GM19025 (cell line): ENCODE measurements at regions not wholly inside any gene's neighbourhood (a gene's known extent, or its start where the extent isn't known, plus 50 kb on each side); places are given as distances from the start of the nearest gene placed in this dataset.
"Not testable (repeated sequence)": the region's sequence is repeated elsewhere in the genome, so short reads cannot be mapped to it uniquely, and the experiment has no call there.

Experiments
- ATAC-seq: cut with Tn5 transposase; IDR thresholded peaks from one replicate; pipeline ENCODE4 v1.9.1; 2021; ENCODE audit warnings: mild to moderate bottlenecking, low read depth, moderate library complexity; ENCODE audit not compliant: unreplicated experiment

DNA sequence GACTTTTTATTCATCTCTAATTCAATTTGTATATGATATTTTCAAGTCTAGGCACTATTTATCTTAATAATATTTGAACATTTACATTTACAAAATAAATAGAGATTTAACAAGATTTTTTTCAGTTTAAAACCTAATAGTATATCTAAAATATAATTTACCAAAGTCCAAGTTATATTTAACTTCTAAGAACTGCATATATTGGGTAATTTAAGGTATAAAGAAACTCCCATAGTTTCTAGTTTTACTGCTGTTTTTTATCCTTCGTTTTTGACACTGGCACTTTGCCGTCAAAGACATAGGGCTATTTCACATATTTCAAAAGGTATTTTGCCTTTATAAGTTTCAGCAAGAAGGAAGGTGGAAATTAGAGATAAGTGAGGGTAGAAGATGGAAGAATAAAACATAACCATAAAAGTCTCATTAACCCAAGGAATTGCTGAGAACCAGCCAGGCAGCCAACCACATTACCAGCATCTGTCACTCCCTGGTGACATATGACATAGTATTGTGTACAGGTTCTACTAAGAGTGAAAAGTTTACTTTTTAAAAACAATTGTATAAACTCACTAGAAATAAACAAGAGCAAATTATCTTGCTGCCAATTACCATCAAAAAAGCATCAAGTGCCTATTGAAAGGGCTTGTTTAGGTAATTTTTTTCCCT lies 251.5 kb downstream of the NSUN3 start:
- no peak for ATAC-seq

DNA sequence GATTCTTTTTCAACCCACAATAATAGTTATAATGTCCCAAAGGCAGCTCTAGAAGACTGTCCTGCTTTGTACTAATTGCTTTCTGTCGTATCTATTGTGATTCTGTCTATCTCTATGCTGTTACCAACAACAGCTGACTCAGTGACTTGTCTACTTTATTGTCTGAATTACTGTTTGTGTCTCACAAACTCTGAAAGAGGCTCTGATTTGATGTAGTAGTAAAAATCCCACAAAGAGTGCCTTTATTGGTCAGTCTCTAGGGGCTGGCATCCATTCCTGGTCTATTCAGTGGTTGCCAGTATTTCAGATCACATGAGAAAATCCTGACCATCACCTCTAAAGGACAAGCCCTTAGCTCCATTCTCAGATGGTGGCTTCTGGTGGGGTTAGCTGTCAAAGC lies 254.2 kb downstream of the NSUN3 start:
- no peak for ATAC-seq

DNA sequence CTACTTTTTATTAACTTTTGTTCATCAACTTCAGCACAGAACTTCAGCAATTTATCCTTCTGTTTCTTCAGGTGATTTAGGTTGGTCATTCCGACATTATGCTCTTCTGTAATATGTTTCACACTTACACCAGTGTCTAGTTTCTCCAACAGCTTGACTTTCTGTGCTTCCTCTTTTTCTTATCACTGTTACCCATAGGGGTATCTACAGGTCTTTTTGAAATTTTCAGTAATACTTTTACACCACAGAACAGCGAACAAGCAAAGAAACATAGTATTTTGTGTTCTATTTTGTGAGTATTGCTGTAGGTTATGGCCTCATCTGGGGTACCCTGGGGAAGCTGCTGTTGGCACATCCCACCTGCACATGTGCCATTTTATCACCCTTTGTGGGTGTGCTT lies 260.7 kb downstream of the NSUN3 start:
- ATAC-seq = no peak

DNA sequence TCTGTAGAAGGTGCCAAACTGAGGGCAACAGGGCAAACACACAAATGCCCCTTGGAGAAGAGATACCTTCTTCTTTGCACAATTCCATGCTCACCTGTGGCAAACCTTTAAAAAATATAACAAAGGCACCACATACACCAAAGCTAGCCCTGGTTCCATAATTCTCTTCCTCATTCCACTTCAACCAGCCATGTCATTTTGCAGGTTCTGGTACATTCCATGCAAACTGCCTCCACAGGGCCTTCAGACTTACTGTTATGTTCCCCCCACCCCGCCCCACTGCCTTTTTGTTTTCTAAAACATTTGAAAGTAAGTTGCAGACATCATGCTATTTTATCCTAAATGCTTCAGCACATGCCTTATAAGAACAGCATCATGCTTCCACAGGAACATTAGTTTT lies 269.0 kb downstream of the NSUN3 start:
- ATAC-seq = no peak

DNA sequence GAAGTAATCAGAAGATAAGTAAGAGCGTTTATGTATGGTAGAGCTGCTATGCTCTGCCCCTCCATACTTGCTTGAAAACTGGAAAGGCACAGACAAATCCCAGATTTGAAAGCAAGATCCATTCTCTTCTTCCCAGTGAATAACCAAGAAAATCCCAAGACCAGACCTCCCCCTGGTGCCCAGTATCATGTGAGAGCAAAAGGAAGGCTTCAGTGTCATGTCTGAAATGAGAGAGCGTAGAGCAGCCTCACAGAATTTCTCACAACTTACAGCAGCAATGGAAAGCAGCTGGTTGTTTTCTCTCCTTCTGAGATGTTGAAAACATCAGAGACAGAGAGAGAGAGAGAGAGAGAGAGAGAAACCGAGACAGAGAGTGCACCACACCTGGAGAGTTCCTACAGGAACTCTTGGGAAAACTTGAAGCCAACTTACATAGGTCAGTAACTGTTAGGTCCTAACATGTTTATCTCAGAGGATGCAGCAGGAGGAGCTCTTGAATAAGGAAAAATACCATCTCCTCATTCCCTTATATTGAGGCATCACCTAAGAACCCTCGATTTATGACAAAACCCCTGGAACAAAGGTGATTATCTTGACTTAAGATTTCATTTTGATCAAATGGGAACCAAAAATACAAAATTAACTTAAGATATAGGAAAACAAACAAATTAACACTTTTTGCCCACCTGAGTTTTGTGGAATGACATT lies 273.3 kb downstream of the NSUN3 start:
- no peak for ATAC-seq

DNA sequence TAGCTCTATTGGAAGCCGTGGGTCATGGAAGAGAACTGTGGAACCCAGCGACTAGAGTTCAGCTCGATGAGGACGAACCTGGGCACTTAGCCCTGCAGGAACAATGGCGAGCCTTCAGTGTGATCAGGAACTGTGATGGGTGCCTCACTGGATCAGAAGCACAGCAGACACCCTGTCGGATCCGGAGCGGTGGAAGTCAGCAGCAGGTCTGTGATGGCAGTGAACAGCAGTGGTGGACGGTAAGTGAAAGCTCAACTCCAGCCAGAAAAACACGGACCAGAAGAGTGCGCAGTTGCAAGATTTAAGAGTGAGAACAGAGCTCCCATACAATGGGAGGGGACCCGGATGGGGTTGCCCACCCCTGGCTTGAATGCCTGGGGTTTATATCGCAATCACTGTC lies 282.2 kb downstream of the NSUN3 start:
- ATAC-seq = no peak

DNA sequence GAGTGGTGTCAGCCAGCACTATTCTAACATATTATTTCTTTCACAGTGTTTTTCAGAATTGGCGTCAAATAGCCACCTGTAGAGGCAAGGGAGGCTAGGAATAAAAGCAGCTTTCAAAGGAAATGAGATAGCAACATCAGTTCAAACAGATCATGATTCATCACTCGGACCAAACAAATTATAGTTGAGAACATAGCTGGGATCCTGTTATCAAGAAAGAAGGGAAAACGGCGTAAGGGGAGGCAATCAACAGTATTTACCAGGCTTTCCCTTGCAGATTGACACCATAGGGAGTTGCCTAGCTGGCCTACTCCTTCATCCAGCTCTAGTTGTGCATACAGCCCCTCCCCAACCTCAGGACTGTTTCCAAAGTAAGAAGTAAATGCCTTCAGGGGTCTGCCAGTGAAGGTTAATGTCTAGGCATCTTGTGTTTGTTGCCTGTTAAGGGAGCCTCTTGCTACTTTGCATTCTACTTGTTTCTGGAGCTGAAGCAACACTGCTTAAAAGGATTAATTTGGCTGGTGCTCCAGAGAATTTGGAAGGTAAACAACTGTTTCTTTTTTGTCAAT lies 286.5 kb downstream of the NSUN3 start:
- ATAC-seq = no peak

DNA sequence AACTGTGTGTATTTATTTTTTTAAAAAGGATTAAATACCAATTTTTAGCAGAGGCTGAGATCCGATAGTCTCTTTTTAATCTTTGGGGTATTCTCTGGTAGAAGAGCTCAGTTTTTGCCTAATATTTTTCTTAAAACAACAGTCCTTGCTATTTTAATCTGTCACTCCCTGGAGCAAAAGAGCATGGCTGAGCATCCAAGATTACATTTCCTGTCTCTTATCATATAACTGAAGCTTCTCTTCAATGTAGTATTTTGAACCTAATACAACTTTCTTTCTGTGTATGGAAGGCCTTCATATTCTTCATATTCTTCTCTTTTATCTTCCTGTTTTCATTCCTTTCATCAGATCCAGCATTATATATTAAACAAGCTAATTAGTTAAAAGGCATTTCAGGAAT lies 293.7 kb downstream of the NSUN3 start:
- no peak for ATAC-seq

DNA sequence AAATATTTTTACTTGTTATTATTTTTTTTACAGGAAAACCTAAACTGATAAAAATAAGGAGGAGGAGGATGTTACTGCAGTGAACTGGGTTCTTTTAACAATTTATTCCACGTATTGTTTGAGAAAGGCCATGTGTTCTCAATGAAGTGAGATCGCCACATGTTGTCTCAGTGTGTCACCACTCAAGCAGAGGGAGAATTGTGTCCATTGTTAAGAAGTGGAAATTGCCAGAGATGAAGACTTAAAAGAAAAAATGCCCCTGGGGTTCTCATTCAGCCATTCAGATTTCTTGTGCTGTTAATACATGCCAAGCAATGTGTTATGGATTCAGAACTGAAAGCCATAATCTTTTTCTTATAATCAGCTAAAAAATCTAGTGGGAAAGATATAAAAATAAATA lies 297.1 kb downstream of the NSUN3 start:
- ATAC-seq = no peak

DNA sequence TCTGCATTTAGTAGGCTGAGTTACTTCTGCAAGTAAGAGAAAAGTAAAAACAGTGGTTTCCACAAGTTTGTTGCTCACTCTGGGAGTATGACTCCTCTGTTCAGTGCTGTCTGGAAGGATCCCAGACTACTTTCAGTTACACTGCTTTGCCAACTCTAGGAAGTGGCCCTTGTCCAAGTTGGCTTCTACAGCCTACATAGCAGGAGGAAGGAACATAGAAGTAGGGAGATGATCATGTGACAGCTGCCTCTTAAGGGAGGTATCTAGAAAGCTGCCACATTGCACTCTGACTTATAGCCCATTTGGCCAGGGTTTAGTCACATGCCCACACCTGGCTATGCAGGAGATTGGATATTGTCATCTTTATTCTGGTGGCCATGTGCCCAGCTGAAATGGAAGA lies 298.1 kb downstream of the NSUN3 start:
- ATAC-seq = no peak

DNA sequence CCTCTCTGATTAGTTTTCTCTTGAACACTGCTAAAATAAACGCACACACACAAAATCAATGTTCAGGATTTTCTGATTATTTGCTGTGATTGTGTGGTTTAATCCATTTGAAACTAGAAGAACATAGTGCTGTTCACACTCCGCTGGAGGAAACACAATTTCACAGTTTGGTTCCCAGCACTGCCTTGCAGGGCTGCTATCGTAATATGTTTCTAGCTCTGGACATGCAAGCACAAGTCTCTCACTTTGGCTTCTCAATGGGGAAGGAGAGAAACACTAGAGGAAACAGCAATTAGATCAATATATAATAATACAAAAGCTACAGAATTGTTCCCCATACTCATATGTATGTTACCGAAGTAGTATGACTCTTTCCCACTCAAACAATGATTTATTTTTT lies 299.5 kb downstream of the NSUN3 start:
- ATAC-seq = no peak

DNA sequence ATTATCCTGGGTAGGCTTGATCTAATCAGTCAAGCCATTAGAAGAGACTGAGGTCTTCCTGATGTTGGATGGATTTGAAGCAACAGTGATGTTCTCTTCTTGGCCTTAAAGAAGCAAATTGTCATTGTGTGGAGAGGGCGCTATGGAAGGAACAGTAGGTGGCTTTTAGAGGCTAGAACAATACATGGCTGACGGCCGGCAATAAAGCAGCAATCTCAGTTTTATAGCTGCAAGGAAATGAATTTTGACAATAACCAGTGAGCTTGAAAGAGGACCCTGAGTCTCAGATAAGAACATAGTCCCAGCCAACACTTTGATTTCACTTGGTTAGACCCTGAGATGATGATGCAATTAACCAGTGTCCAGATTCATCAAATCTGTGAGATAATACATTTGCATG lies 302.1 kb downstream of the NSUN3 start:
- no peak for ATAC-seq

DNA sequence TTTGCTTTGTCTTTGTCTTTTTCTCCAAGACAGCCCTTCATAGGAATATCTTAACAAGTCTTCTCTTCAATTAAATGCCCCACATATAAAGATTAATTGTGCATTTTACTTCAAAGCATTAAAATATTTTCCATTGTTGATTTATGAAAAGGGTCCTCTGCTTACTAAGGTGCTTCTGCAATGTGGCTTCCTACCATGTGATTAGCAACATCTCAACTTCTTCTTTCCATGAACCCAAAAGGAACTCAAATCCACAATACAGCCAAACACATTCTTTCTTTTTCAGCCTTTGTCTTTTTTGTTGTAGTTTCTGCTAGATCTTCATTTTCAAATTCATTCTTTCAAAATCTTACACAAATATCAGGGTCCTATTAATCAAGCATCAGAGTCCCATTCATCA lies 309.2 kb downstream of the NSUN3 start:
- no peak for ATAC-seq

DNA sequence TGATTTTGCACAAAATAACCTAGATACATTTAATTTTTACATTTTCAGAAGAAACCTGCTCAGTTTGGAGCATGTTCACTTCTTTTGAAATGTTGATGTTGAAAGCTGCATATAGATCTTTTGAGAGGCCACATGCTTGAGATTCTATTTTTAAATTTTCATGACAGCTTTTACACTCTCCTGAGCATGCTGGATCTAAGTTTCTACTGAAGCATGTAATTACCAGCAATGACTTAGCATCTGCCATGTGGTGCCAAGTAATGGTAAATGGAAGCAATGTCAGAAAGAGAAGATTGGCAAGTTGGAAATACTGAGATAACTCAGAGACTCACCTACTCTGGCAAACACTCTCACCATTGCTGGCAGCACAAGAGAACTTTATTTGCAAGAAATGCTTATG lies 310.6 kb downstream of the NSUN3 start:
- no peak for ATAC-seq

DNA sequence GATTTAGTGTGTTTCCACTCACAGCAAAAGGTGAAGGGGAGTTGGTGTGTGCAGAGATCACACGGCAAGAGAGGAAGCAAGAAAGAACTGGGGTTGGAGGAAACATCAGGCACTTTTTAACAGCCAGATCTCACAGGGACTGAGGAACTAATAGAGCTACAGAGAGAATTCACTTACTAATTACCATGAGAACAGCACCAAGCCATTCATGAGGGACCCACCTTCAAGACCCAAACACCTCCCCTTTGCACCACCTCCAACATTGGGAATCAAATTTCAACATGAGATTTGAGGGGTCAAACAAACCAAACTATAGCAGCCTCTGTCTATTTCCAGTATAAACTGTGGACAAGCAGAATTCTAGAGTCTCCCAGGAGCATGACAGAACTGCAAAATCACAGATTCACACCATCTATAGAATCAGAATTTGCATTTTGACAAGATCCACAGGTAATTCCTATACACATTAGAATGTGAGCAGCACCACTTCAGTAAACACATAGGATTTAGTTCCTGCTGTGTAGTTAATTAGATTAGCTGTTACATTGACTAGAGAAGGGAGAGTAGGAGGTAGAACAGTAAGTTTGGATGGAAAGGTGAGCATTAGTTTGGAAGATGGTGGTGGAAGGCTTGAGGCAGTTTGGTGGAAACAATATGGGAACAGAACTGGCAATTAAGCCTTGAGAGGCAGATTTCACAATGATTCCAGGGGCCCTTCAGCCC lies 311.7 kb downstream of the NSUN3 start:
- ATAC-seq = no peak

DNA sequence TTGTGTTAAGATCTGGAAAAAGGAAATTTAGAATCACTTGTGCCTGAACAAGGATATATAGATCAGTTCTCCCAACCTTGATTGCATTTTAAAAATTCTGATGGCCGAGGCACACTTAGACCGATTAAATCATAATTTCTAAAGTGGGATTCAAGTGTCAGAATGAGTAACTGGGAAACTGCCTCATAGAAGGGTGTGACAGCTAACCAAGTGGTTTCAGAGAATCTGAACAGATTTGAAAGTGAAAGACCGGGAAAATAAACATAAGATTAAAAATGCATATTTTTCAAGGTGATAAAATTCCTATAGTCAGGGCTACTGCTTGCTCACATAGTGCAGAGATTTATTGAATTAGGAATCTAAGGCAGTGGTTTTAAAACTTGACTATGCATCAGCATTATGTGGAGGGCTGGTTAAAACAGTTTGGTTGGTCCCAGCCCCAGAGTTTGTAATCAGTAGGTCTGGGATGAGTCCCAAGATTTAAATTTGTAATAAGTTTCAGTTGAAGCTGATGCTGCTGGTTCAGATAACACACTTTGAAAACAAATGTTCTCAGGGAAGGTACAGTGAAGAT lies 314.3 kb downstream of the NSUN3 start:
- ATAC-seq = not testable (repeated sequence)

DNA sequence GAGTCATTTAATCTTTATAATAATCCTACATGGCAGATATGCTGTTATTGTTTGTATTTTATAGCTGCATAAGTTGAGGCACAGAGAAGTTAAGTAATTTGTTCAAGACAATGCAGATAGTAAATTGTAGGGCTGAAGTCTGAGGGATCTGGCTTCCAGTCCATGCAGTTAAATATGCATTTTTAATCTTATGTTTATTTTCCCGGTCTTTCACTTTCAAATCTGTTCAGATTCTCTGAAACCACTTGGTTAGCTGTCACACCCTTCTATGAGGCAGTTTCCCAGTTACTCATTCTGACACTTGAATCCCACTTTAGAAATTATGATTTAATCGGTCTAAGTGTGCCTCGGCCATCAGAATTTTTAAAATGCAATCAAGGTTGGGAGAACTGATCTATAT lies 315.0 kb downstream of the NSUN3 start:
- not testable (repeated sequence) for ATAC-seq

DNA sequence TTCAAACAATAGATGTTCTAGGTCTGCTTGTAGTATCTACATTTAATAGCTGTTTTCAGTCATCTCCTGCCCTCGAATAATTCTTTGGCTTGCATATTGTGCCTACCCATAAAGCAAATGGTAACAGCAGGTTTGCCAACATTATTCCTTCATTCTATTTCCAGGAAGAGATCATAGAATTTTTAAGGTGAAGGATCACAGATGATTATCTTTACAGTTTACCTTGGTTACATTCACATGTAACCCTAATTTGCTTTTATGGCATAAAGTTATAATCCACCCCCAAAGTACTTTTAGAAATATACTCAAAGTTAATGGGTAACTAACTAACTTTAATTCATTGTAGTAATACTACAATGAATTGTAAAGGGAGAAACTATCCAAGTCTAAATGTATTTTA lies 315.5 kb downstream of the NSUN3 start:
- no peak for ATAC-seq

DNA sequence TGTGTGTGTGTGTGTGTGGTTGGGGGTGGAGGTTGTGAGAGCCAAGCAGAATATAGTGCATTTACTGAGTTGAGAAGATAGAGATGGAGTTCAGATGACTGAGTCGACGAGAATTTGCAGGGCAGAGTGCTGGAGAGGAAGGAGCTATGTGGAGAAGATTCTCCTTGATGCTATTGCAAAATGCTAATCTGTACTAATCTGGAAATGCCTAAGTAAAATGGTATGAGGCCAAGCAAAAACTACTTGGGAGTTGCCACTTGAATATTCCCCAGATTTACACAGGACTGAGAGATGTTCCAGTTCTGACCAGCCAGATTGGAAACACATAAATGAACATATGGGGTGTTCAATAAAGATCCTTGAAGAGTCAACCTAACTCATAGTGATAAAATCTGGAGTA lies 316.4 kb downstream of the NSUN3 start:
- ATAC-seq = no peak

DNA sequence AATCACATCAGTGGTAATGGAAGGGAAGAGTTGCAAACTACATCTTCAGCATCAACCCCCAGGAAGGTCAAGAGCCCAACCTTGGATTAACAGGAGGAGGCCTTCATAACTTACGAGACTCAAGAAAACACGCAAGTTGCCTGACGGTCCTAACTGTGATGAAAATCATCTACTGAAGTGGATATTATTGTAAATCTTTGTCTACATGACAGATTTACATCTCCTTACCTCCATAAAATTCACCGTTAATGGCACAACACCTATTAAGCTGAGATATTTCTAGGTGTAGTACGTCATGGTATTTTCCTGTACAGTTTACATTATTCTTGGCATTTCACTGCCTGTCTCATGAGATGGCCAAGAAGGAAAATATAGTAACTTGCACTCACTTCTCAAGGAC lies 332.0 kb downstream of the NSUN3 start:
- ATAC-seq = no peak

DNA sequence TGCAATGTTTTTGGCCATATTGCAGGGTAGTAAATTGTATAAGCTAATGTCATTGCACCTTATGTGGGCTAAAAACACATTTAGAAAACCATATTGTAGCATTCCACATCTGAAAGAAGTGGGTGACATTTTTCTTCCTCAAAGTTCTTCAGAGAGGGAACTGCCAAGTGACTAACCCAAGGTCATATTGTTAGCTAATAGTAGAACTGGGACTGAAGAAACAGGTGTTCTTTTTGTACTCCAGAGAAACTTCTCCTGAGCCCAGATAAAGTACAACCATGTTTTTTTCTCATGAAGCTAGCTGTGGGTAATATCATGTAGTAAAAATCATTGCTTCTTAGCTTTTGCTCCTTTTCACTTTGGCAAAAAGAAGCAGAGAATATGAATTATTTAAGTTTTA lies 333.0 kb downstream of the NSUN3 start:
- no peak for ATAC-seq
